ENCODE measurements at regions not wholly inside any gene's neighbourhood (a gene's known extent, or its start where the extent isn't known, plus 50 kb on each side); places are given as distances from the start of the nearest gene placed in this dataset.

- TF ChIP-seq ZNF462 (CRISPR knock-in tag; IDR thresholded peaks at IDR 0.05): no peak
Measured at GRCh38 chr9:75593920-75594319, 296.6 kb upstream of the PCSK5 start (continued).

GRCh38 chr9:75599126-75599525 lies 291.3 kb upstream of the PCSK5 start:
- H3K79me2 ChIP-seq (replicated peaks; ENCODE audit: insufficient read depth): no peaks in the 10 kb centered on the region
- Mint-ChIP-seq H3K9me3 (no peaks in the 10 kb centered on the region), H3K36me3 (ENCODE audit: low read depth) (no peaks in the 10 kb centered on the region), H3K27ac (no peak overlapping the region), H3K27me3 (ENCODE audit: insufficient read depth, low read depth, poor library complexity) (peaks cover 1% of the 10 kb centered on the region), H3K4me1 (no peaks in the 10 kb centered on the region), H3K4me3 (no peak overlapping the region)
- ATAC-seq (no peak), DNase-seq (ENCODE audit: low spot score) (no peak)
- no peaks in the 10 kb centered on the region for H3F3A ChIP-seq (replicated peaks; ENCODE audit: low read depth)
- no peak overlapping the region for H3K4me2 ChIP-seq
- no peak overlapping the region for H3K27ac ChIP-seq (ENCODE audit: low read depth)
- no peaks in the 10 kb centered on the region for H4K20me1 ChIP-seq (replicated peaks; ENCODE audit: insufficient read depth)
- no peak overlapping the region for H3K4me3 ChIP-seq
- H3K4me1 ChIP-seq (ENCODE audit: insufficient read depth): no peaks in the 10 kb centered on the region
- no peak for TF ChIP-seq NANOG (IDR thresholded peaks at IDR 0.05; ENCODE audit: borderline replicate concordance)
- no peaks in the 10 kb centered on the region for H3K9me2 ChIP-seq (ENCODE audit: insufficient read depth)
- H2AFZ ChIP-seq: no peak overlapping the region
- no peaks in the 10 kb centered on the region for H3K27me3 ChIP-seq (ENCODE audit: insufficient read depth)
- no peaks in the 10 kb centered on the region for H3K36me3 ChIP-seq (ENCODE audit: insufficient read depth)

- Histone ChIP-seq H4K20me1 (replicated peaks; ENCODE audit: insufficient read depth) (no peaks in the 10 kb centered on the region), H3K4me2 (no peak overlapping the region), H3K79me2 (replicated peaks; ENCODE audit: insufficient read depth) (no peaks in the 10 kb centered on the region), H3F3A (replicated peaks; ENCODE audit: low read depth) (no peaks in the 10 kb centered on the region), H3K27me3 (ENCODE audit: insufficient read depth) (no peaks in the 10 kb centered on the region), H3K9me2 (ENCODE audit: insufficient read depth) (peaks cover 12% of the 10 kb centered on the region; the same call in 1 of the 2 replicates), H2AFZ (0 out of 2 replicates have a peak overlapping the region, but pooled peaks have one; percentile 32), H3K4me1 (ENCODE audit: insufficient read depth) (no peaks in the 10 kb centered on the region), H3K36me3 (ENCODE audit: insufficient read depth) (no peaks in the 10 kb centered on the region), H3K4me3 (no peak overlapping the region), H3K27ac (ENCODE audit: low read depth) (no peak overlapping the region)
- H3K27ac Mint-ChIP-seq: no peak overlapping the region
- no peaks in the 10 kb centered on the region for H3K4me1 Mint-ChIP-seq
- H3K27me3 Mint-ChIP-seq (ENCODE audit: insufficient read depth, low read depth, poor library complexity): peaks cover 1% of the 10 kb centered on the region
- no peak for ATAC-seq
- no peaks in the 10 kb centered on the region for H3K9me3 Mint-ChIP-seq
- H3K36me3 Mint-ChIP-seq (ENCODE audit: low read depth): no peaks in the 10 kb centered on the region
- no peak overlapping the region for H3K4me3 Mint-ChIP-seq
- TF ChIP-seq, protein P1, sequence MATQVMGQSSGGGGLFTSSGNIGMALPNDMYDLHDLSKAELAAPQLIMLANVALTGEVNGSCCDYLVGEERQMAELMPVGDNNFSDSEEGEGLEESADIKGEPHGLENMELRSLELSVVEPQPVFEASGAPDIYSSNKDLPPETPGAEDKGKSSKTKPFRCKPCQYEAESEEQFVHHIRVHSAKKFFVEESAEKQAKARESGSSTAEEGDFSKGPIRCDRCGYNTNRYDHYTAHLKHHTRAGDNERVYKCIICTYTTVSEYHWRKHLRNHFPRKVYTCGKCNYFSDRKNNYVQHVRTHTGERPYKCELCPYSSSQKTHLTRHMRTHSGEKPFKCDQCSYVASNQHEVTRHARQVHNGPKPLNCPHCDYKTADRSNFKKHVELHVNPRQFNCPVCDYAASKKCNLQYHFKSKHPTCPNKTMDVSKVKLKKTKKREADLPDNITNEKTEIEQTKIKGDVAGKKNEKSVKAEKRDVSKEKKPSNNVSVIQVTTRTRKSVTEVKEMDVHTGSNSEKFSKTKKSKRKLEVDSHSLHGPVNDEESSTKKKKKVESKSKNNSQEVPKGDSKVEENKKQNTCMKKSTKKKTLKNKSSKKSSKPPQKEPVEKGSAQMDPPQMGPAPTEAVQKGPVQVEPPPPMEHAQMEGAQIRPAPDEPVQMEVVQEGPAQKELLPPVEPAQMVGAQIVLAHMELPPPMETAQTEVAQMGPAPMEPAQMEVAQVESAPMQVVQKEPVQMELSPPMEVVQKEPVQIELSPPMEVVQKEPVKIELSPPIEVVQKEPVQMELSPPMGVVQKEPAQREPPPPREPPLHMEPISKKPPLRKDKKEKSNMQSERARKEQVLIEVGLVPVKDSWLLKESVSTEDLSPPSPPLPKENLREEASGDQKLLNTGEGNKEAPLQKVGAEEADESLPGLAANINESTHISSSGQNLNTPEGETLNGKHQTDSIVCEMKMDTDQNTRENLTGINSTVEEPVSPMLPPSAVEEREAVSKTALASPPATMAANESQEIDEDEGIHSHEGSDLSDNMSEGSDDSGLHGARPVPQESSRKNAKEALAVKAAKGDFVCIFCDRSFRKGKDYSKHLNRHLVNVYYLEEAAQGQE (IDR thresholded peaks at IDR 0.05; ENCODE audit: unreplicated experiment): no peak
- peak in 1 of 2 experiments; percentile 21; a peak in 2 of 4 replicates for TF ChIP-seq CTCF (conservative IDR thresholded peaks at IDR 0.05; ENCODE audit: low read depth in 2 of 2)
- no peak for DNase-seq (ENCODE audit: low spot score)
Measured at GRCh38 chr9:75601280-75601679, 289.2 kb upstream of the PCSK5 start.
